ENCODE measurements at regions not wholly inside any gene's neighbourhood (a gene's known extent, or its start where the extent isn't known, plus 50 kb on each side); places are given as distances from the start of the nearest gene placed in this dataset.
"Not testable (repeated sequence)": the region's sequence is repeated elsewhere in the genome, so short reads cannot be mapped to it uniquely, and the experiment has no call there.

DNA sequence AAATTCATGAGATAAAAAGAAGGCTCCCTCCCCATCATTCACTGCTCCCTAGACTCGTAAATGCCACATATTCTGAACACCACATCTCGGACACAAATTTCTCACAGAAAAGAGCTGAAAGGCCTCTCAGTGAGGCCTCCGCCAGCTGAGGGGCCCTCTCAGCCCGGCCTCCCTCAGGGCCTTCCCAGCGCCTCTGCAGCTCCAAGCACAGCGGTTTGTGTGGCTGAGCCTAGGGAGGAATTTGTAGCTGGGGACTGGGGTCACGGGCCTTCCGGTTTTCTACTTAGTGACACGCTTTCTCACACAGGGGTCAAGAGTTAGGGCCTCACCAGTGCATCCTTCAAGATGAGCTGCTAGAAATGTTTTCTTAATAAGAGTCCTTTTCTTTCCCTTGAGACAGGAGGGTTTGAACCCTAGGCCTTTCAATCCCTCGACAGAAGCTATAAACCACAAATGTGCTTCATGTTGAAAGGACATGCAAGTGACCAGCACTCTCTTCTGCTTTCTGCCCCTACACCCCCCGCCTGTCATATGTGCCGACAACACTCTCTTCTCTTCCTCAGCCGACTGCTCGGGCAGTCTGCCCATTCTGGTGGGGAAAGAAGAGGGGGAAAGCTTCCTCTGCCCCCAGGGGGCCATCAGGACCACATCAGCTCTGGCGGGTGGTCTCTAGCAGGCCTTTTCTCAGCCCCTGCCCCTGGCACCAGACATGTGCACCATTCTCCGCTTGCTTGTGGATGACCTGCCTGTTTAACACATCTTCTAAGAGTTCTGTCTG lies 104.9 kb downstream of the CHIC2 start:
- DNase-seq (ENCODE audit: low read depth) = no peak

DNA sequence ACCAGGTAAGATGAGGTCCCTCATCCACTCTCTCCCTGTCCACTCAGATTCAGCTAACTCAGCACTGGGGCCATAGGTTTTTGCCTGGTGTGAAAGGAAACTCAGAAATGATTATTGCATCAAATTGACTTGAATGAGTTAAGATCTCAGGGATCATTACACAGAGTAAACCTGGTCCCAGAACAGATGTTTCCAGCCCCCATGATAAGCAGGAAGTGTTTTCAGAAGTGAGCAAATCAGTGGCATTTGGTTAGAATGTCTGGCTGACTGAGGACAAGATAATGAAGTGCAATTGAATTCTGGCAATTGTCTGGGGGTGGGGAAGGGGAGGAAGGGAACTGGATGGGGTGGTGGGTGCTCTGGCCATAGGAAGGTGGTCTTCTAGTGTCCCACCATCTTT lies 108.0 kb downstream of the CHIC2 start:
- no peak for DNase-seq (ENCODE audit: low read depth)

DNA sequence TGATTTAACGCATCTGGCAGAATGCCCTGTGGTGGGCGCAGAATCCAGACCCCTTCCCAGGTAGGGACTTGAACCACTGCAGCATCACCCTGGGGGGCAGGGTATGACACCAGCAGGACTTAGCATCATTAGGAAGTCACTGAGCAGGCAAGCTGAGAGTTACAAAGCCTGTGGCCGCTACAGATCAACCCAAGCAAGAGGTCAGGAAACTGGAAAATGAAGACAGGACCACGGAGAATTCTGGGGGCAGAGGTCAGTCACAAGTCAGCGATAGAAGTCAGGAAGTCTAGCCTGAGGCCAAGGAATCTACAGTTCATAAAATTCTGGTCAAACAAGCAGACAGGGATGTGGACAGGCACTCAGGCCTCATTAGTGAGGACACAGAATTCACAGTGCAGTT lies 108.4 kb downstream of the CHIC2 start:
- DNase-seq (ENCODE audit: low read depth) = no peak

DNA sequence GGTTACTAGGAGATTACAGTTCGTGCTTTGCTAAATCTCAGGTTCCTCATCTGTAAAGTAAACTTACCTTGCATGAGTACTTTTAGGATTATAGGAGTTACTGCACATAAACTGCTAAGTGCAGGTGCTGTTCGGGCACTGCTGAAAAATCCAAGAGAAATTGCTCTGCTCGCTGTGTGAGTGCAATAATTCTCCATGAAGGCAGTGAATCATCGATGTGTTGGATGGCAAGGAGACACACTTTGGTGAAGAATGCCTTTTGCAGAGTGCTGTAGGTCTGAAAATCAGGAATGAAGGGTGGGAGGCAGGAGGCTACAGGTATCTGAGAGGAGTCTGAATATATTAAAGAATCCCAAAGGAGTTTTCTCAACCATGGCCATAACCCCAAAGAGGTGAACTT lies 113.0 kb downstream of the CHIC2 start:
- DNase-seq (ENCODE audit: low read depth) = no peak

DNA sequence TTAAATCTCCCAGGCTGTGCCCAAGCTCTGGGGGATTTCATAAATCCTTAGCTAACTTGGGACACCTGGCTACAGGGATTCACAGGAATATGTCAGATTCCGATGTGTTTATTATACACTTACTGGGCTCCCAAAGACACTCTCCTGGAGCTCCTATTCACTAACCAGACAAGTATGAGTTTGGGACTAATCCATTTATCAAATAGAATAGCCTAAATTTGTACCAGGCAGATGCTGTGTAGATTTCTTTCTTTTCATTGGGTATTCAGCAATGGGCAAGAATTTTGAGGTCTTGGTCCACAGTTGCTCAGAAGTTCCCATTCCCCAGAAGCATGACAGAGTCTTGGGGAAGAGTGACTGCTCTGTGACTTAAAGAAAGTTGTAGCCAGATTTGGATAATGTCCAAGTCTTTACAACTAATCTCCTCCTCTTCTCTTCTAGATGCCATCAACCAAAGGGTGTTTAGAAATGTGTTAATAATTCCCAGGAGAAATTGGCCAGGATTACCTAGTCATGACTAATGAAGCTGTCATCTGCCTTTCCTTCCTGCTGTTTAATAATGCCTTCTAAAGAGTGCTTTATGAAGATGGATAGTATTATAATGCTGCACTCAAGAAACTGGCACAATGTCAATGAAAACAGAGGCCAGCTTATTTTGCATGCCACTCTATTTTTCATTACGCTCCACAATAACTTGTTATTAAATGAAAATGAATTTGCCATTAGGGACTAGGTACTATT lies 120.9 kb downstream of the CHIC2 start:
- no peak for DNase-seq (ENCODE audit: low read depth)

DNA sequence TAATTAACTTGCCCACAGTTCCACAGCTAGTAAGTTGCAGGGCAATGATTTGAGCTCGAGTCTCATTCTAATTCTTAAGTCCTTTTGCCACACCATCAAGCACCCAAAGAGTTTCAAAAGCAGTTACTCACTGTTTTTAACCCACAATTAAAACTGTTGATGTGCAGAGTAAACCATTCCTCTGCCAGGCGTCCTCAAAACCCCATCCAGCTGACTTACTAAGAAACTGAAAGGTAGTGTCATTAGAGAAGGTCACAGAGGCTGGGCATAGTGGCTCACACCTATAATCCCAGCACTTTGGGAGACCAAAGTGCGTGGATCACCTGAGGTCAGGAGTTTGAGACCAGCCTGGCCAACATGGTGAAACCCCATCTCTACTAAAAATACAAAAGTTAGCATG lies 121.7 kb downstream of the CHIC2 start:
- no peak for DNase-seq (ENCODE audit: low read depth)

DNA sequence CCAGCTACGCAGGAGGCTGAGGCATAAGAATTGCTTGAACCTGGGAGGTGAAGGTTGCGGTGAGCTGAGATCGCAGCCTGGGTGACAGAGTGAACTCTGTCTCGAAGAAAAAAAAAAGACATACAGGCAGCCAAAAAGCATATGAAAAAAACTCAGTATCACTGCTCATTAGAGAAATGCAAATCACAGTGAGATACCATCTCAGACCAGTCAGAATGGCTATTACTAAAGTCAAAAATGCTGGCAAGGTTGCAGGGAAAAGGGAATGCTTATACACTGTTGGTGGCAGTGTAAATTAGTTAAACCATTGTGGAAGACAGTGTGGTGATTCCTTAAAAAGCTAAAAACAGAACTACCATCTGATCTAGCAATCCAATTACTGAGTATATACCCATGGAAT lies 123.1 kb downstream of the CHIC2 start:
- no peak for DNase-seq (ENCODE audit: low read depth)

DNA sequence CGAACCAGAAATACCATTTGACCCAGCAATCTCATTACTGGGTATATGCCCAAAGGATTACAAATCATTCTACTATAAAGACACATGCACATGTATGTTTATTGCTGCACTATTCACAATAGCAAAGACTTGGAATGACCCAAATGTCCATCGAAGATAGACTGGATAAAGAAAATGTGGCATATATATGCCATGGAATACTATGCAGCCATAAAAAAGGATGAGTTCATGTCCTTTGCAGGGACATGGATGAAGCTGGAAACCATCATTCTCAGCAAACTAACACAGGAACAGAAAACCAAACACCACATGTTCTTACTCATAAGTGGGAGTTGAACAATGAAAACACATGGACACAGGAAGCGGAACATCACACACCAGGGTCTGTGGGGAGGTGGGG lies 124.5 kb downstream of the CHIC2 start:
- not testable (repeated sequence) for DNase-seq (ENCODE audit: low read depth)

DNA sequence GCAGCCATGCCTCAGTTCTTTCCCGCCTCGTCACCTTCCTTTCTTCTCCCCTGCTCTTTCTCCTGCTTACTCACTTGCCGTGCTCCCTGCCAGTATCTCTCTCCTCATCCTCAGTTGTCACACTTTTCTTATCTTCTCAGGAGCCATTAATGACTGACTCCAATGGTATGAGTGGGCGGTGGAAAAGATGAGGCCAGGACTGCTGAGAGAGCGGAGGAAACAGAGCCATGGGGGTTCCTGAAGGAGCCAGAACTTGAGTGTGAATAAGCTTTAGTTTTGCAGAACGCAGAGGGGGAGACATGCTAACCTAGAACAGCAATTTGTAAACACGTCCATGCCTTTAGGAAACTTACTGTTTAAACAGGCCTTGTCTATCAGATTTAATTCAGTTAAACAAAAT lies 126.5 kb downstream of the CHIC2 start:
- no peak for DNase-seq (ENCODE audit: low read depth)

DNA sequence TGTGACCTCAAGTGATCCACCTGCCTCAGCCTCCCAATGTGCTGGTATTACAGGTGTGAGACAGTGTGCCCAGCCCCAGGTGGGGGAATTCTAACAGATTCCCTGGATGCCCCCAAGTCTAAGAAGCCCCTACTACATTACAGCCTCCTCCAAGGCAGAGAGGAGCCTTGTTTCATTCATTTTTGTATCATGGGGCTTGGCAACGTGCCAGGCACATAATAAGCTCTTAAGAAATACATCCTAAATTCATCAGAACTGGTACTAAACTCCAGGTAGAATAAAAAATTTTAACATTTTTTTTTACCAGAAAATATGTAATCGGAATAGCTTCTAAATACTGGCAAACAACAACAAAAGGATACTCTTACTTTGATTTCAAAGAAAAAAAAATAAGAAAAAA lies 127.1 kb downstream of the CHIC2 start:
- no peak for DNase-seq (ENCODE audit: low read depth)

DNA sequence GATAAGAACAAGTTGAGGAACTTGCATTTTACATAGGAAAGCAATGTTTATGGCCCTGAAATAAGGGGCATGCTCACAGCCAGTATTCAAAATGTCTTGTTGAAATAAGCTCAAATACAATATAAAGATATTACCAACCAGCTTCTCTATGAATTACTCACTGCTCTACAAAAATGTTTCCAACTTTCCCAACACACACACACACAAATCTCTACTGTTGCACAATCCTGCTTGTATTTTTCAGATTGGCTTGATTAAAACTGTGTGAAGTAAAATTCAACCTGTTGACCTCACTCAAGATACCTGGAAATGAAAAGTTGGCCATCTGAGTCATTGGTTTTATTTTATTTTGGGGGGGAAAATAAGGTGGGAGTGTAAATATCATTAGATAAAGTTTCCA lies 128.6 kb downstream of the CHIC2 start:
- DNase-seq (ENCODE audit: low read depth) = no peak

DNA sequence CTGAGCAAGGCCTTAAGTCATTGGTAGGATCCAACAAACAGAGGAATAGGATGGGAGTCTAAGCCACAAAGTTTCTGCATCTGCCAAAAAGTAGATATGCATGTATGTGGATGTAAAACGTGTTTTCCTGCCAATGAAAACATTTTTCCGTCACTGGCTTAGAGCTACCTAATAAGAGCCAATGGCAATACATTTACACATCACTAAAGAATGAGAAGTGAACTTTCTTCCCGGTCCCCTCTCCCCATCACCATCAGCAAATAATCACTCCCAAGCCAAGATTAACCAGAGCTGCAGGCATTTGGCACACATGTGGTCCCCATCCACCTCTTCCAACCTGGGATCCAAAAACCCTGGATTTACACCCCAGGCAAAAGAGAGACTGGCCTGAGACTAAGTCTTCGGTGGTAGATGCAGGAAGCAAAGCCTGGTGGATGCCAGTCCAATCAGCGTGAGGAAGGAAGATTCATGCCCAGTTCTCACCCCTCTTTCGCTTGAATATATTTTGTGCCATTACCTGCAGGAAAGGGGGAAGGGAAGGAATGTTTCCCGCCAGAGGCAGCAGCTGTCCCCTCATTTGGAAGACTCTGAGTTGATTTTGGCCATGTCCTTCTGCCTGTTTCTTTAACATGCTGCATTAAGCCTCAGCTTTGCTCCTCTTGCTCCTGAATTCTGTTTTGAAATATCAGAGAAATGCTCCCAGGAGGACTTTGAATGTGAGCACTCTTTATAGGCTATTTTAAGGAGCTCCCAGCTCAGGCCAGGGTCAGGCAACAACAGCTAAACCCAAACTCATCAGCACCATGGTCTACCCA lies 131.4 kb downstream of the CHIC2 start:
- DNase-seq (ENCODE audit: low read depth) = no peak

DNA sequence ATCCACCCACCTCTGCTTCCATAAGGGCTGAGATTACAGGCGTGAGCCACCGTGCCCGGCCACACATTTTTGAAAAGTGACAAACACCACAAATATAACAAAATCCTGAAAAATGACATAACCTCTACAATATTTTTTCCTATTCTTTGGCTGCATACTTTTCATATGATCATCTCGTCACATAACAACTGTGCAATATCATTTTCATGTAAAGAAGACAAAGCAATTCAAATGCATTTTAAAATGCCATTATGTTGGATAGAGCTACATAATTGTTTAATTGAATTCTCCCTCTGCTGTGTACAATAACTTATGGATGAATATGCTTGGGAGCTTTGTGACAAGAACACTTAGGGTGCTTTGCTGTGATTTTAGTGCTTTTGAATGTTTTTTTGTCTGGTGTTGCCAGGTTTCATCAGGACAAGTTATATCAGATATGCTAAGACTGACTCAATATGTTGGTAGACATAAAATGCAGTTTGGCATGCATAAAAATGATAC lies 132.9 kb downstream of the CHIC2 start:
- DNase-seq (ENCODE audit: low read depth) = no peak

DNA sequence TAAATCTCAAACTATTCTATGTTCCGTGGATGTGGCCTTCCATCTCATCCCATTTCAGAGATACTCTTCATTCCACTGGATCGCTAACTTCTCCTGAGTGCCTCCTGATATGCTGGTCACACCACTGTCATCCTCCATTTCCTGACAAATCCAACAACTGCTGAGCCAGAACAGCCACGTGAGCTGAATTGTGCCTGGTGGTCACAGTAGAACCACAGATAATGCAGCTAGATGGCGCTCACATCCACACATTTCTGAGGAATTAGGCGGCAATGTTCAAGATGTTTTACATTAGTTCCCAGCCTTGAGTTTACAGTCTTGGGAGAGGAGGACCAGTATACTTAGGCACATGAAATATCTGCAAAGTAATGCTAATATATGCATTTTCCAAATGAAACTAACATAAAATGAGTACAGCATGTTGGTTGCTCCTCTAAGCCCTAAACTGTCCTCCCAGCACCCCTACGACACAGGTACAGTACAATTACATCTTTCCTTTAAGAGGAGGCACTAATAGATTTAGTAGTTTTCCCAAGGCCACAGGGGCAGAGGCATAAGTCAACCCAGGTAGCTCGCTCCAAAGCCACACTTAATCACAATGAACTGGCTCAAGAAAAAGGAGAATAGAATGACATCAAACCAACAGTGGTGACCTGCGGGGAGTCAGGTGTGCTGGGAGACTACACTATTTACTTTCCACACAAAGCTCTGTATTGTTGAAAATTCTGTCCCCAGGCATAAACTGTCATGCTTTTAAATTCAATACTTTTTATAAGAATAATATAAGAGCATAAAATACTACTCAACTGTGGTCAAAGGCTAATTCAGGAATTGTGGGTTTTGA lies 134.2 kb downstream of the CHIC2 start:
- DNase-seq (ENCODE audit: low read depth) = peak; percentile 37

DNA sequence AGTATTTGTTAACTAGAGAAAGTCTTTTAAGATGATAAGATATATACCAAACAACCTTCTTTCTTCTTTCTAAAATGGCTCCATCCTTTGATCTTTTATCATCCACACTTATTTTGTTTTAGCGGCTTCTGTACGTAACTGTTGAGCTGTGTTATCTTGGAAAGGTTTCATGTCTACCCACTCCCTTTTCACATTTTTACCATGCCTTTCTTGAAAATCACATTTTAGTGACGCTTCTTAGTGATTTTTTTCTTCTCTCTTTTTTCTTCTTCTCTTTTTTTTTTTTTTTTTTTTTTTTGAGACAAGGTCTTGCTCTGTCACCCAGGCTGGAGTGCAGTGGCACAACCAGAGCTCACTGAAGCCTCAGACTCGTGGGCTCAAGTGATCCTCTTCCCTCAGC lies 135.1 kb downstream of the CHIC2 start:
- DNase-seq (ENCODE audit: low read depth) = no peak

DNA sequence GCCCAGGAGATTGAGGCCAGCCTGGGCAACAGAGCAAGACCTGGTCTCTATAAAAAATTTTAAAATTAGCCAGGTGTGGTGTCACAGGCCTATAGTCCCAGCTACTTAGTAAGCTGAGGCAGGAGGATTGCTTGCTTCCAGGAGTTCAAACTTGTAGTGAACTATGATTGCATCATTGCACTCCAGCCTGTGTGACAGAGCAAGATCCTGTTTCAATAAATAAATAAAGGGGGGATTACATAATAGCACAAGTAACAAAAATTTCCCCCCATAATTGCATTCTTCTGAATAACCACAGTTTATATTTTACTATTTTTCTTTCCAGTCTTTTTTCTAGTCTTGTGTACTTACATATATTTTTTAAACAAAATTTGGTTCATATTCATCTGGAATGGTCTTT lies 135.6 kb downstream of the CHIC2 start:
- DNase-seq (ENCODE audit: low read depth) = no peak

DNA sequence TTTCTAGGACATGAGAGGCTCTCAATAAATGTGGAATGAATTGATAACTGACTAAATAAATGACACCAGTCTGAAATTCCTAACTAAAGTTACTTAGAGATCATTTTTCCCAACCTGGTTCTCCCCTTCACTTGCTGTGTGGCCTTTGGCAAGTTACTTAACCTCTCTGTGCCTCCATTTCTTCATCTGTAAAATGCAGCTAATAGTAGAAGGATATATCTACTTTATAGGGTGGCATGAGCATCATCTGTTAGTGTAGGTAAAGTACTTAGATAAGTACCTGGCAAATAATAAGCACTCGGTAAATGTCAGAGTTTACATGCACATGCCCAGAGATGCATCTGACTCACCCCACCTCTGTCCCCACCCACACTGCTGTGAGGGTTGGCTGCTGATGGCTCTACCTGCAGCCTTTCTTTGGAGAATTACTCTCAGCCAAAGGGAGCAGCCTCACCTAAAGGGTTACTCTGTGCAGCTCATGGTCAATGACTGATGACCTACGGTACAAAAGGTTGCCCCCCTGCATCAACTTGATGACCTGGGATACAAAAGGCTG lies 139.3 kb downstream of the CHIC2 start:
- DNase-seq (ENCODE audit: low read depth) = no peak

DNA sequence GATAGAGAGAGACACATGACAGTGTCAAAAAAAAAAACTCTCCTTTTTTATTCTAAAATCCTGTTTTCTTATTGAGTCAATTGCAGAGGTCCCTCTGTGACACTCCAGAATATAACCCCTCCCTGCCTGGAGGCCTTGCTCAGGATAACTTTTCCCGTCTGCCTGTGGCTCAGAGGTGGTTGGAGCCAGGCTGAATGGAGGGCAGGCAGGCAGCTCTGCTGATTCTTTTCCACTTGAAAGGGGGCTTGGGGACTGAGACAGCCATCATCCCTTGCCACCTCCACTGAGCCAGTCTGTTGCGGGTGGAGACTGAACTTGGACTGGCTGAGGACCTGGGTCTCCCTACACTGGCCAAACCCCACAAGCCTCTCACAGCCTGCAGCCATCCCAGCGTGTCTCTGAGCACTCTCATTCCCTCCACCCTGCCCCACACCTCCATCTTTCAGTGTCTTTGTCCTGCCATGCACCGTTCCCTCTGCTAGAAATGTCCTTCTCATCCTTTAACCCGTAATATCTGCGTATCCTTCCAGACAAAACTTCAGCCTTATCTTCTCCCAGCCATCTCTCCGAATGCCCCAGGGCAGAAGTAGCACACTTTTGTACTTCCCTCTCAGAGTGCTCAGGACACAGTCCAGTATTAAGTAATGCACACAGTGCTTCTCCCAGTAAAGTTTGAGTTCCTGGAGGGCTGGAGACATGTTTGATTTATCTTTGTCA lies 139.9 kb downstream of the CHIC2 start:
- no peak for DNase-seq (ENCODE audit: low read depth)

DNA sequence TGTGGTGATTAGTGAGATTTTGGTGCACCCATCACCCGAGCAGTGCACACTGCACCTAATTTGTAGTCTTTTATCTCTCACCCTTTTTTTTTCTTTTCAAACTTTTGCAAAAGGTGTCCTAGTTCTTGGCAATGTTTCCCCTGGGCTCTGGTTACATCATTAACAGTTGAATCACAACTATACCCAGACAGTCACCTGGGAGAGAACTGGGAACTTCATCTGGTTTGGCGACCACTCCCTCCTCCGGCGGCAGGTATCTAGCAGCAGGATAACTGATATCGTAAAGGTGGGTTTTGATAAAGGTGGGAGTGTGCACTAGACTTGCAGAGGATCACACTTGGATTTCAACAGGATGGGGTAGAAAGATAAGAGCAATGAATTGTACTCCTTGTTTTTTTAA lies 140.5 kb downstream of the CHIC2 start:
- DNase-seq (ENCODE audit: low read depth) = no peak

DNA sequence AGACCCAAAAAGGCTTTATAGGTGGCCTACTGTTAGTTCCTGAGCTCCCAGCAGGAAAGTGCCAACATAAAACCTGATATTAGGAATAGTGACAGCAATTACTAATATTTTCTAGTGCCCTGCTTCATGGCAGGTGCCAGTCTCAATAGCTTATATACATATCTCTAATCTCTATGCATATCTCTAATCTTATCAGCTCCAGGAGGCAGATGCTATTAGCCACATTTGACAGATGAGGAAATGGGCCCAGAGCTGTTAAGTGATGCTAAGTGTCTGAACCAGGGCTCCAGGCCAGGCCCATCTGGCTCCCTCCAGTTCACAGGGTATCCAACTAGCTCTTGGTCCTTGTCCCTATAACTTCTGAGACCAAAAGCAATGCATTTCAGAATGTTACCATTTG lies 142.5 kb downstream of the CHIC2 start:
- no peak for DNase-seq (ENCODE audit: low read depth)

DNA sequence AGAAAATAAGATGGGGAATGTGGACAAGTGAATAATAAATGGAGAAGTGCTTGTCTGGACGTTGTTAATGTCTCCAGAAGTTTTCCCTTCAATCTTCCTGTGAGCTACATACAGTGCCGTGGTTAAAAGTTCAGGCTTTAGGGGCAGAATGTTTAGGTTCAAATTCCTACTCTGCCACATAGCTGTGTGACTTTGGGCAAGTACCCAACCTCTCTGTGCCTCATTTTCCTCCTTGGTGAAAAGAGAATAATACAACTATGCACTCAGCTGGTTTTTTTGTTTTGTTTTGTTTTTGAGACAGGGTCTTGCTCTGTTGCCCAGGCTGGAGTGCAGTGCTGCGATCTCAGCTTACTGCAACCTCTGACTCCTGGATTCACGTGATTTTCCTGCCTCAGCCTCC lies 143.5 kb downstream of the CHIC2 start:
- no peak for DNase-seq (ENCODE audit: low read depth)

Data from T follicular helper cell (primary cell).